VCaP (cell line): ENCODE measurements at regions not wholly inside any gene's neighbourhood (a gene's known extent, or its start where the extent isn't known, plus 50 kb on each side); places are given as distances from the start of the nearest gene placed in this dataset.

Experiments used
- H3K27ac ChIP-seq: fragments of 450-650 bp; 2 replicates; pipeline ENCODE4 v1.5.1; 2017
- TF ChIP-seq, protein P1 (sequence below): fragments of 450-650 bp; conservative IDR thresholded peaks from 2 replicates; pipeline ENCODE4 v1.5.1; 2017; ENCODE audit warnings: mild to moderate bottlenecking, moderate library complexity

DNA sequence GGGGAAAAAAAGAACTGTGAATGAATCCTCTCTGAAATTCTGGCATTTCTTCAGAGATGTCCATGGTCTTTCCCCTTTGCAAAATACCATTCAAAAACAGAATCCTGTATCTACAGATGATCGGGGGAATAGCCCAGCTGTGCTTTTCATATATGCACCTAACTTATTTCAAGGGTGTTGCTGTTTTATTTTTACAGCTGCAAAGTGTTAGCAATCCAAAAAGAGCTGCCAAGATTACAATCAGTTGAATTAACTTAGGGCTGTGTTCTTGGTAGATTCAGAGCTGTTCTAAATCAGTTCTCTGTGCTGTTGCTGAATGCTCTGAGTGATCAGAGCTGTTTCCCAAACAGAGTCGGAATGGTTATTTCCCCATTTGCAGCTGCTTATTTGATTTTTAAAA lies 175.7 kb upstream of the SEMA6D start:
- no peak overlapping the region for H3K27ac ChIP-seq
- TF ChIP-seq, protein P1, sequence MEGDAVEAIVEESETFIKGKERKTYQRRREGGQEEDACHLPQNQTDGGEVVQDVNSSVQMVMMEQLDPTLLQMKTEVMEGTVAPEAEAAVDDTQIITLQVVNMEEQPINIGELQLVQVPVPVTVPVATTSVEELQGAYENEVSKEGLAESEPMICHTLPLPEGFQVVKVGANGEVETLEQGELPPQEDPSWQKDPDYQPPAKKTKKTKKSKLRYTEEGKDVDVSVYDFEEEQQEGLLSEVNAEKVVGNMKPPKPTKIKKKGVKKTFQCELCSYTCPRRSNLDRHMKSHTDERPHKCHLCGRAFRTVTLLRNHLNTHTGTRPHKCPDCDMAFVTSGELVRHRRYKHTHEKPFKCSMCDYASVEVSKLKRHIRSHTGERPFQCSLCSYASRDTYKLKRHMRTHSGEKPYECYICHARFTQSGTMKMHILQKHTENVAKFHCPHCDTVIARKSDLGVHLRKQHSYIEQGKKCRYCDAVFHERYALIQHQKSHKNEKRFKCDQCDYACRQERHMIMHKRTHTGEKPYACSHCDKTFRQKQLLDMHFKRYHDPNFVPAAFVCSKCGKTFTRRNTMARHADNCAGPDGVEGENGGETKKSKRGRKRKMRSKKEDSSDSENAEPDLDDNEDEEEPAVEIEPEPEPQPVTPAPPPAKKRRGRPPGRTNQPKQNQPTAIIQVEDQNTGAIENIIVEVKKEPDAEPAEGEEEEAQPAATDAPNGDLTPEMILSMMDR, result no peak

DNA sequence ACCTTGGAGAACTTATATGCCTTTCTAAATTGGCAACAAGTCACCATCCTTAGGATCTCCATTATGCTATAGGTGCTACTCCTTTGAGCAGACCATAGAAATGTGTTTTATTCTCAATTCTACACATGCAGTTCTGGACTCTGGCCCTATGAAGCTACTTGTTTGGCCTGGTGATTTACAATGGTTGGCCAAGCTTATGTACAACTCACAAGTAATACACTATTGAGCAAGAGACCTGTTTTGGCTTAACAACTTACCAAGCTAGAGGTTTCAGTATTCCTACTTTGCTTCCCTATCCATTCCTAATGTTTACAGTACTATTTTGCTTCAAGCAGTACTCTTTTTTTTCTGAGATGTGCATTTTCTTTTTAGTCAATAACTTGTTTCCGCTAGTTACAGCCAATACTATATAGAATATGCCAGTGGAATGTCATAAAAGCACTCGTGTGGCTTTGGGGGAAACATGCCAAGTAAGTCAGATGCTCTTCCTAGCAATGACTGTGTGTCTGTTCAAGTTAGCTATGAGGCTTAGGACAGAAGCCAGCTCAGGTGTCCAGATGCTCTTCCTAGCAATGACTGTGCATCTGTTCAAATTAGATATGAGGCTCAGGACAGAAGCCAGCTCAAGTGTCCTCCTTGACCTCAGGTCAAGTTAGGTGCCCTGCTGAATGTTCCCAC lies 174.9 kb upstream of the SEMA6D start:
- no peak overlapping the region for H3K27ac ChIP-seq
- TF ChIP-seq, protein P1, result no peak

DNA sequence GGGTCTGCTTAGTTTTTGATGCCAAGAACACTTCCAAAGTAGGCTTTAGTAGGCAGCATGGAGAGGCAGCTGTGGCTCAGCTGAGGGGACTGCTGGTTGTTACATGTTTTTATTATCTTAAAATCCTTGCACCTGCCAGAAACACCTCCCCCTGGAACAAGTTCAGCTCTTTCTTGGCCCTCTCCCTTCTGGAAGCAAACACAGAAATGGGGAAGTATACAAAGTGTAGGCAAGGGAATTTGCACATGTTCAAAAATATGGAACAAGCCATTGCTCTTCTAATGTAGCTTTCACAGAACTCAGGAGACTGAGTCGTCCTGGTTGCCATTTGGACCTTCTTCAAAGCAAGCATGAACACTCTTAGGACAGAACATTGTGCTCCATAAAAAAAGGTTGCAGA lies 169.1 kb upstream of the SEMA6D start:
- no peak overlapping the region for H3K27ac ChIP-seq
- TF ChIP-seq, protein P1, result no peak

DNA sequence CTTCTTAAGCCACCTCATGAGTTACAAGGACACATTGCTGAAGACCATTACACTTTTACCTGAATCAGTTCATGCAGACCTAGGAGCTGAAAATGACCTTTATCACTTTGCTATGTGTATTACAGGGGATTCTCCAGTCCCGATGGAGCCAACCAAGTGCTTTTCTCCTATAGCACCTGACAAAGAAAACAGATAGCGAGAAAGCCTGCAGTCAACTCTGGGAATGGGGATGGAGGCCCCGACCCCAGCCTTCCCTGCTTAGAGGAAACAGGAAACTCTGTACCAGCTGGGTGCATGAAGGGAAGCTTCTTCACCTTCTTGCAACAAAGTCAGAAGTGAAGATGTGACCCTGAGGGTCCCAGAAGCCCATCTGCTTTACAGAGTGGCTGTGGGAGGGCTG lies 168.3 kb upstream of the SEMA6D start:
- H3K27ac ChIP-seq, result no peak overlapping the region
- TF ChIP-seq, protein P1, result no peak

DNA sequence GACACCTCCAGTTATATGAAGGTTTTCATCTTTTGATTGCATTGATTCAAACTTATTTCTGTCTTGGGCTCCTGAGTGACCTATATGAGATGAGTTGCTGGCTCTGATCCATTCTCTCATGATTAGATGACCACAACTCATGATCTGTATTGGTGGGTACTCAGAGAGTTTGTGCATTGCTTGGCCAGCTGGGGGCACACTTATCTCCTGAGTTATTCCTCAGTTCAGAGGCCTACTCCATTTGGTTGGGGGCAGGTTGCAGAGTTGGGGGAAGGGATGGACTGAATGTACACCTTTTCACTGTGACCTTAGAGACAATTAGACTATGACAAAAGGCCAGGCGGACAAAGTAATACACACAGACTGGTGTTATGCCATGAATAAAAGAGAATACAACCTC lies 166.2 kb upstream of the SEMA6D start:
- no peak overlapping the region for H3K27ac ChIP-seq
- TF ChIP-seq, protein P1, result no peak

DNA sequence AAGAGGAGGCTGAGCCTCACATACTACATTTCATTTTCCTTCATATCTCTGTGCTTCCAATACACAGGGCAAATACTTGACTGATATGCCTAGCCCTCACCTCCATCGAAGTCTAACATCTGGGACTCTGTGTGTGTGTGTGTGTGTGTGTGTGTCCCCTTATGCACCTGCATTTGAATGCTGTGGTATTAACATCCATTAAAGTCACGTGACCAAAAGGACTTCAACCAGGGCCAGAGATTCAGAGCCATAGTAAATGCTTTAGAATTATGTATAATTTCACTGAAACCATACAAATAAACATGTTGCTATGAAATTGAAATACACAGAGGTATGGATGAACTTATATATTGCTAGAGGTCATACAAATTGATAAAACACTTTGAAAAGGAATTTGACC lies 165.8 kb upstream of the SEMA6D start:
- H3K27ac ChIP-seq, result no peak overlapping the region
- TF ChIP-seq, protein P1, result no peak

DNA sequence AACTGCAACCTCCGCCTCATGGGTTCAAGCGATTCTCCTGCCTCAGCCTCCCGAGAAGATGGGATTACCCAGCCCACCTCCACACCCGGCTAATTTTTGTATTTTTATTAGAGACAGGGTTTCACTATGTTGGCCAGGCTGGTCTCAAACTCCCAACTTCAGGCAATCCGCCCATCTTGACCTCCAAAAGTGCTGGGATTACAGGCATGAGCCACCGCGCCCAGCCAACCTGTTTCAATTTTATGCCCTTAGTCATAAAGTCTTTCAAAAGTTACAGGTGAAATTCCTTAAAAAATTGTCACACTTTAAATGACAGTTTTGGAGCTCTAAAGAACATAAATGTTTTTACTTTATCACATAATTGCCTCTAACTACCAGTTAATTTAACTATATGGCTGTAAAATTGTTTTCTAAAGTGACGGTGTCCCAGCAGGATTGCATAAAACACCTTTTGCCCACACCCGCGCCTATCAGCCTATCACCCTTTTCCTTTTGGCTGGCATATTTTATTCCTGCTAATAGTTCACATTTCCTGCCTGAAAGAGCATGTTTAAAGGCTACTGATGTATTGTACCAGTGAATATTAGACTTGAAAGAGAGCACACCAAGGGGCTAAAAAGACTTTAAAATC lies 164.2 kb upstream of the SEMA6D start:
- TF ChIP-seq, protein P1, result no peak
- H3K27ac ChIP-seq, result no peak overlapping the region
